ENCODE measurements at regions not wholly inside any gene's neighbourhood (a gene's known extent, or its start where the extent isn't known, plus 50 kb on each side); places are given as distances from the start of the nearest gene placed in this dataset.

DNA sequence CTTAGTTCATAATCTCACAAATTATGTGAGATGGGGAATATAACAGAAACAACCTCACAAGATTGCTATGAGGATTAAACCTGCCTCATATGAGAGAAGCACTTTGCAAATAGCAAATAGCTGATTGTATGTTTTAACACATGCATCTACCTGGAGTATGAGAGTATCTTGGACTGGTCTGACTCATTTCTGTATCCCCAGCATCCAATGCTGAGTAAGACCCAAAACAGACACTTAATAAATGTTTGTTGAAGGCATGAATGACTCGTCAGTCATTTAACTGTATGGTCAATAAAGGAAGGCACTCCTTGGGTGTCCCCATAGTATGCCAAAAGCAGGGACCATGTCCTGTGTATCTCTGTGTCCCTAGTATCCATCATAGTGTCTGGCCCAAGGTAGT, 350.9 kb upstream of the F9 start:
- H3K4me3 Mint-ChIP-seq = no peak overlapping the region
- H3K27me3 Mint-ChIP-seq (ENCODE audit: low read depth) = peaks cover 20% of the 10 kb centered on the region
- no peak for TF ChIP-seq CTCF (conservative IDR thresholded peaks at IDR 0.05)
- no peak overlapping the region for H2BK15ac ChIP-seq (ENCODE audit: low read depth, low read length)
- H3K4ac ChIP-seq (ENCODE audit: low read depth, low read length) = no peak overlapping the region
- no peaks in the 10 kb centered on the region for H3K27me3 ChIP-seq (ENCODE audit: insufficient read depth, low read length)
- no peak overlapping the region for H3K27ac ChIP-seq (ENCODE audit: insufficient read length, low read depth, low read length)
- H2BK5ac ChIP-seq (ENCODE audit: insufficient read length, low read length) = no peak overlapping the region
- H4K91ac ChIP-seq (ENCODE audit: insufficient read length, low read depth, low read length) = no peak overlapping the region
- DNase-seq = no peak
- no peak overlapping the region for H2BK120ac ChIP-seq (ENCODE audit: low read depth, low read length, poor library complexity, severe bottlenecking)
- no peaks in the 10 kb centered on the region for H3K9me3 ChIP-seq (ENCODE audit: control insufficient read depth, low read depth, low read length)
- H3K79me2 ChIP-seq (ENCODE audit: insufficient read depth, low read length) = no peaks in the 10 kb centered on the region
- WGBS (ENCODE audit: extremely low coverage, insufficient read length, low lambda C conversion rate) = no CpG with 5 or more reads among the region's 1 CpG
- H2AFZ ChIP-seq (ENCODE audit: low read length) = no peak overlapping the region
- H4K8ac ChIP-seq (replicated peaks; ENCODE audit: insufficient read length, low read depth, low read length) = no peak overlapping the region
- no peak overlapping the region for H3K56ac ChIP-seq (ENCODE audit: insufficient read length, low read depth, low read length)
- H3K23me2 ChIP-seq (ENCODE audit: insufficient read length, low read depth, low read length, poor library complexity, severe bottlenecking) = no peaks in the 10 kb centered on the region
- peaks cover 3 to 10% of the 10 kb centered on the region in 2 experiments; a peak in 3 of 5 replicates for H3K9me3 Mint-ChIP-seq
- H2AK5ac ChIP-seq (ENCODE audit: insufficient read length, low read length) = no peak overlapping the region
- H2BK12ac ChIP-seq (ENCODE audit: insufficient read length, low read depth, low read length) = no peak overlapping the region
- no peaks in the 10 kb centered on the region for H3K4me1 ChIP-seq (ENCODE audit: insufficient read depth, low read length)
- H3T11ph ChIP-seq (ENCODE audit: low read length) = no peak overlapping the region
- H3K9ac ChIP-seq (ENCODE audit: extremely low read depth, insufficient read length, low read length) = no peak overlapping the region
- no peak overlapping the region for H4K5ac ChIP-seq (ENCODE audit: insufficient read length, low read depth, low read length)
- H3K23ac ChIP-seq (ENCODE audit: insufficient read length, low read depth, low read length) = no peak overlapping the region
- H3K14ac ChIP-seq (ENCODE audit: insufficient read depth, low read length) = no peak overlapping the region
- H3K36me3 Mint-ChIP-seq (ENCODE audit: insufficient read depth in 1 of 3, low read depth in 3 of 3) = peaks cover 0 to 10% (median 5%) of the 10 kb centered on the region in 3 experiments; a peak in 4 of 7 replicates
- no peaks in the 10 kb centered on the region for H4K20me1 ChIP-seq (ENCODE audit: control insufficient read depth, insufficient read depth, insufficient read length)
- no peaks in the 10 kb centered on the region for H3K4me1 Mint-ChIP-seq
- no peak overlapping the region for H3K27ac Mint-ChIP-seq
- no peak overlapping the region for H2BK20ac ChIP-seq (ENCODE audit: low read depth, low read length, poor library complexity, severe bottlenecking)
- no peak overlapping the region for H3K18ac ChIP-seq (ENCODE audit: insufficient read length, low read depth, low read length)
- no peak overlapping the region for H3K4me2 ChIP-seq (ENCODE audit: insufficient read depth, insufficient read length, low read length)
- H3K79me1 ChIP-seq (ENCODE audit: insufficient read depth, low read depth, low read length, poor library complexity, severe bottlenecking) = no peaks in the 10 kb centered on the region
